HG03432 (cell line): ENCODE measurements at regions not wholly inside any gene's neighbourhood (a gene's known extent, or its start where the extent isn't known, plus 50 kb on each side); places are given as distances from the start of the nearest gene placed in this dataset.

Experiments
- ATAC-seq: cut with Tn5 transposase; IDR thresholded peaks from one replicate; pipeline ENCODE4 v1.9.1; 2021; ENCODE audit warnings: mild to moderate bottlenecking, moderate library complexity; ENCODE audit not compliant: unreplicated experiment

DNA sequence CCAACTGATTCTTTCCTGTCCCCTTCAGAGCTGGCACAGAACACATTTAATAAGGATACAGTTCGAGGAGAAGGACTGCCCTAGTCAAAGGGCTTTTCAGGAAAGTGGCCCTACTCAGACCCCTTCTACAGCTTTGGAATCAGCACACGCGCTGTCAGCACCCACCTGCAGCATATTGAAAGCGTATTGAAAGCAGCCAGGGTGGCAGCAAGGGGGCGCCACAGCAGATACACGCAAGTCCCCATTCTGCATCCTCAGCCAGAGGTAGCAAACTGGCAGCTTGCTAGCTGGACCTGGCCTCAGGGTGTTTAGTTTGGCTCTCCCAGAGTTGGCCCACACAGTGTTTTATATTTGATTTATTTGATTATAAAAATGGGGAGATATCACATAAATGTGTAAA is 101.0 kb upstream of the NT5C1B start:
- no peak for ATAC-seq

GRCh38 chr2:18684206-18685038 is 95.1 kb upstream of the NT5C1B start:
- ATAC-seq = no peak

GRCh38 chr2:18682681-18683080 is 93.3 kb upstream of the NT5C1B start:
- no peak for ATAC-seq

GRCh38 chr2:18677280-18677679 is 87.9 kb upstream of the NT5C1B start:
- no peak for ATAC-seq

DNA sequence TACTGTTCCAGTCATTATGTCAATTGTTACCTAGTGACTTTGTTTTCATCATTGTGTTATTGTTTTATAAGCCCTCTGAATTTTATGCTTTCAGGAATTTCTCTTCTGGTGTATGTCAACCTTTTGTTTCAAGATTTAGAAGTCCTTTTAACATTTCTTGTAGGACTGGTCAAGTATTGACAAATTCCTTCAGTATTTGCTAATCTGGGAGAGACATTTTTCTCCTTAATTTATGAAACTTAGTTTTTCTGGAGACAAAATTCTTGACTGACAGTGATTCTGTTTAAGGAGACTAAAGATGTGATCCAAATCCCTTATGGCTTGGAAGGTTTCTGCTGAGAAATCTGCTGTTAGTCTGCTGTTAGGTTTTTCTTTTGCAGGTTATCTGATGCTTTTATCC is 84.9 kb upstream of the NT5C1B start:
- no peak for ATAC-seq

GRCh38 chr2:18671363-18671762 is 82.0 kb upstream of the NT5C1B start:
- ATAC-seq = no peak

DNA sequence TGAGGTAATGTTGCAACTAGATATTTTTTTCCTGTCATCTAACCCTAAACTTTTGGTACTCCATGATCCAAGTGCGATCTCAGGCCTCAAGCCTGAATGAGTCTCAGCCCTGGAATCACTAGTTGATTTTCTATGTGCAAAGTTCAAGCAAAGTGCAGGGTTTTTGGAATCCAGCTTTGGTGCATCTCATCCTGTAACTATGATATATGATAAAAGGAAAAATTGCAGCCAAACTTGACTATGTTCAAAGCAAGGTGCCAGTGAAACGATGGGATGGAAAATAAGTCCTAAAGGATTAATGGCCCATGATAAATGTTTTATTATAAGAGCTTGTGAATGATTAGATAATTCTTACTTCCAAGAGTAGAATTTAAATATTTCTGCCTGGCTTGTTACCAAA is 78.9 kb upstream of the NT5C1B start:
- no peak for ATAC-seq

DNA sequence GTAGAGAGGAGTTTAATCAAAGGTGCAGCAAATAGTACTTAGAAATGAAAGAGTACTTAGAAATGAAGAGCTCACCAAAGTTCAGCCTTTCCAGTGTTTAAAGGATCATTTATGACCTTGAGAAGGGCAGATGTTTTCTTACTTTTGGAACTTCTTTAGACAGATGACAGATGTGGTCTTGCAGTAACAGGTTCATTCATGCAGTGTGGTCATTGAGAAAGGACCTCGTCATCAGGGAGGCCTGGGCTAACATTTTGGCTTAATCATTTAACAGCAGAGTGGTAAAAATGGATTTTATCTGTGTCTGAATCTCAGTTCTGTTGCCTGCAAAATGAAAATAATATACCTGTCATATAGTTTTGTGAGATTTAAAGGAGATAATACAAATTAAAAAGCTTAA is 75.1 kb upstream of the NT5C1B start:
- ATAC-seq = no peak

DNA sequence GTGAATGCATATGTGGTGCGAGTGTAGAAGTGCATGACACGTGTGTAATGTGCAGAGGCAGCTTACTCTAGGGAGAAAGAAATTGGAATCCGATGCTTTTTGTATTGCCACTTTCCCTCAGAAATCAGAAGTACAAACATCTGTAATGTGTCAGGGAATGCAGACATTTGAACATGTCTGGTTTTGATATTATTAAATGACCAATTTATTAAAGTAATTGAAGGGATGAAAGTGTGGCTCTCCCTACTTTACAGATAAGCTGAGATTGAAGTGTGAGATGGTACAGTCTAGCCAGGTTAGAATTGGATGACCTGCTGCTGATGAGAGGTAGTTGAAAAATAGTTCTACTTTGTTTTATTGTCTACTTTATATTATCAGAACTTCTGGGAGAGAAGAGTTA is 74.5 kb upstream of the NT5C1B start:
- no peak for ATAC-seq

DNA sequence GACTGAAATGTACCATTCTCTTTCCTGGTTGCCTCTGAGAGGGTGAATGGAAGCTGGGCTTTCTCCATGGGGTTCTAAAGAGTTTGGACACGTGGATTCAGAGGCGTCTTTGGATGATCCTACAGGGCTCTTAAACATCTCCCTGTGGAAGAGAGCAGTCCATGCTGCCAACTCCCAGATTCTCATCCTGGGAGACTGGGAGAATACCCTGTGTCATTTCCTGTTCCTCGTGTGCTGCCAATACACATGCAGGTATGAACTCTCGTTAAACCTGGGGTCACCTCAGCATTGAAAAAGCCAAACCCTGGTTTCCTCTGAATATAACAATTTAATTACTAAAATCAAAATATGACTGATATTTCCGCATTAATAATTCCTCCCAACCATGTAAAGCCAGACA is 73.3 kb upstream of the NT5C1B start:
- ATAC-seq = no peak

- no peak for ATAC-seq
Measured at GRCh38 chr2:18659915-18660314, 70.5 kb upstream of the NT5C1B start.

DNA sequence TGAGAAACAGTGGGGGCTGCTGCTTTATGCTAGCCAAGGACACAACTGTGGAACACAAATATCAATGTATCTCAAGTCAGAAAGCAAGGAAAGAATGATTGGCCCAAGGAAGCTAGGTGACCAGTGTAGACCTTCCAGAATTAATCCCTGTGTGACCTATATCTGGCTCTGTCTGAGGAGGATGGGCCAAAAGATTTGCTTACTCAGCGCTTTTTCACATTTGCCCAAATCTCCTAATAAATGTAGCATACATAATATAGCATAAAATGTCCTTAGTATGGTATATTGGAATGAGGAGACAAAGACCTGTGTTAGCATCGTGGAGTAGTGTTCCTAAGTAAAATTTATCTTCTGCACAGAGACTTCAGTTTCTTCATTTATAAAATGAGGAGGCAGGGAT is 66.7 kb upstream of the NT5C1B start:
- ATAC-seq = no peak

DNA sequence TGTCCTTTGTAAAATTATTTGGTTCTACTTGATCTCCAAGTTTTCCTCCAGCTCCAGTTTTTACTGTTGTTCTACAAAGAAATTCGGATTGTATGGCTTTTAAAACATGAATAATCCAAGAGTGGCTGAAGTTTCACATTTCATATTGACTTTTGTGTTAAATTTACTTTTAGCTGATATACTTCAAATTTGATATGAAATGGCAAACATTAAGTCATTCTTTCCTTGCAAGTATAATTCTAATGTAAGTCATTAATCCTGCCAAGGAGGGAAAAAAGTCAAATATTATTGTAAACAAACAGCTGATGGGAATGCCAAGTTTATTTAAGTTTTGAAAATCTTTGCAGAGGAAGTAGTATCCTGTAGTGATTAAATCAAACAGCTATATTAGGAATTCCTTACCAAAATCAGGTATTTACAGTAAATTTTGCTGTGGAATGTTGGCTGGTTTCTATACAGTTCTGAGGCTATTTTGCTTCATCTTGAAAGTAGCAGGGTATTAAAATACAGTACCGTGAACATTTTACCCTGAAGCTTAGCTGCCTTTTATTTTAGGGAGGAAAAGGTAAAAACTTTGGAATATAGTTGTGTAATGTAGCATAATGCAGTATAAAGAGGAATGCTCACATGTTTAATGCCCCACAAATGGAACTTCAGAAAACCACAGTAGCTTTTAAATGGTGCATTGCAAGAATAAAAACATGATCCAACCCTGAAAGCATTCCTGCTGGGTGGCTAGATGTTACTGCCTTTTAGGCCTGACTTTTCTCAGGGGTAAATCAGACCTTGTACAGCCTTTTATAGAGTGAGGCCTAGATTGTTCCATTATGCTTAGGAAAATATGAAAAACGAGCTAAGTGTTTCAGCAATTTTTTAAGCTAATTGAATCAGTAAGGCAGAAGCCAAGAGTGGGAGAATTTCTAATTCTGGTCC is 62.7 kb upstream of the NT5C1B start:
- no peak for ATAC-seq

GRCh38 chr2:18650221-18650620 is 60.9 kb upstream of the NT5C1B start:
- ATAC-seq = no peak

DNA sequence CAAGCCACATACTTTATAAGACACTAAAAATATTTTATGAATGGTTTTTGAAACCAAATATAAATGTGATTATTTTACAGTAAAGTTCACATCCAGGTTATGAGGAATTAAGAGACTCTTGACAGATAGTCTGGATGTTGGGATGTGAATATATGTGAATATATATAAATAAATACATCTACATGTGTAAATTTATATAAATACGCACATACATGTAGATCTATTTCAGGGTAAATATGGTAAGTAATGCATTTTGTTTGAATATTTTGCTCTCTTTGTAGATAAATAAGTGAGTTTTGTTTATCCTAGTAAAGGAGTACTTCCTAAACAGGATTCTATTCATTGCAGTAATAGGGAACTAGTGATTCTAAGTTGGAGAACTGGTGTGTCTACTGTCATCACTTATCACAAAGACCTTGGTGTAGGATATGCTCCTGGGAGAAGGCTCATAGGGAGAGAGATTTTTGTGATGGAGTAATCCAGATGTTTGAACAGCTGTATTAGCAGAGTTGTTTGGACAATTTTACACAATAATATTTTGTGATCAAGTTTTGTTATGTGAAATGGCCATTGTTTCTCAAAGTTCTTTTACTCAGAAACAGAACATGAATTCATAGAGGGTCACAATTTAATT is 60.2 kb upstream of the NT5C1B start:
- no peak for ATAC-seq

DNA sequence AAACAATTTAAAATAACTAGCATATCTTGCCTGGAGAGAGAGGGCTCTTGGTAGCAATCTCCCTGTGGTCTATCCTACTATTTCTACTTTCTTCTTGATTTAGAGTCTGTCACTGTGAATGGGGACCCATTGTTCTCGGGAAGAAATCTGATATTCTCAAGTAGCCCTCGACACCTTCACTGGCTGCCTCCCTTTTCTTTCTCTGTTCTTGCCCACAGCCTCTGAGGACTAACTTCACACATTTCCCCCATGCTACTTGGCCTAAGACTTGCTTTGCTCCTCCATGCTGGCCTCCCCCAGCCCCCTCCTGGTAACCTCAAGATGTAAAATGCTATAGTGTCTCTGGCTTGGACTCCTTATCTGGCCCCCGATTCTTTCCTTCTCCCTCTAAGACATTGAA is 58.8 kb upstream of the NT5C1B start:
- ATAC-seq = no peak

DNA sequence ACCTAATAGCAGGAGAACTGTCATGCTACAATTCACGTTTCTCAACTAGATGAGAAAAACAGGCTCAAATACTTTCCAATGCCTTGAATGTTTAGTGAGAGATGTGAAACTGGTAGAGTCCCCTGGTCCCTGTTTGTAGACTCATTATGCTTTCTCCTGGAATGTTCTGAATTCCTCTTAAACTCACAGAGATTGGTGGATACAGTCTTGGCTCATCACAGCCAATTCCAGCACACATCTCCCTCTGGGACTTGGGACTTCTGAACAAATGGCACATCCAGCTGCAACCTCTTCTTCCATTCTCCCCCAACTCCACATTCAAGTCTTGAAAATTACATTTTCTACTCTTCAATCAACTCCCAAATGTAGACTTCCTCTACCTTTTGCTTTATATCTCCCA is 58.4 kb upstream of the NT5C1B start:
- no peak for ATAC-seq

GRCh38 chr2:18645315-18645714 is 55.9 kb upstream of the NT5C1B start:
- no peak for ATAC-seq

DNA sequence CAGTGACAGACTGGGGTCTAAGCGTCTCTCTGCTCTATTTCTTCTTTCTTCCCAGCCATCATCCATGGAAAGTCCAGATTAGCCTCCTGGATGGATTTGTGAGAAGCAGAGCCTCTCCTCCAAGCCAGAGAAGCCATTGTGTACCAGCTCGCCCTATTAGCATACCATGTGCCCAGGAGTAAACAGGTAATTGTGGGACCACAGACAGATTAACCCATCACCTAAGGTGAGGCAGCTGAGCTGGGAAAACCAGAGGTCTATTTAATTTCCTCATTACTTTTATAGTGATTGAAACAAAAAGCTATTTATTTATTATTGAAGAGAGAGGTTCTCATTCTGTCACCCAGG is 54.7 kb upstream of the NT5C1B start:
- ATAC-seq = no peak

DNA sequence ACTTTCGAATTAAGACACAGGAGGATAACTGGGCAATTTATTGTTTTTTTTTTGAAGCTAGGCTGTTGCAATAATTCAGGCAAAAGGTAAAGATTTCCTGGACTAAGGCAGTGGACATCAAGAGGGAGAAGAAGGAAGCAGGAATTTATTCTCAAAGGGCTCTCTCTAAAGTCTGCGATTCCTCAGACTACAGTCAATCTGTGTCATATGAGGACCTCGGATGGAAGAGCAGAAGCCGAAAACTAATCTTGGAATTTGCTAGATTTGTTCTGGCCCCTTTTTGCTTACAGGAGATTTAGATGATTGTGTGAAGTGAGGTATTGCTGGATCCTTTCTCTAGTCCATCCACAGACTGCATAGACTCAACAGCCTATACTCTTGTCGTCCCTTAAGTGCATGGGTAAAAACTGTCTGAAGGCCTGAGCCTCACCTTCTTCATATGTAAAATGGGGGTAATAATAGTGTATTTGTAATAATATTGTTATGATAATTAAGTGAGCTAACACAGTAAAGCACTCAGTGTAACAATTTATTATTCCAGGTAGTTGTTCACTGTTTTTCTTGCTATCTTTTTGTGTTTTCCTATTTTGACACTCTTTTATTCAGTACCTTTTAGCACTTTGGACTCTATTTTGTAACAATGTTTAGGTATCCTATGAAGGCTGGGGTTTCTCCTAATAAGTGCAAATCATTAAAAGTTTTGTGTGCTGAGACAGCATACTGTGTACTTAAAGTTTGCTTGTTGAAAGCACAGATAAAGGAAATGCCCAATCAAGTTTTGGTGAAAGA is 54.2 kb upstream of the NT5C1B start:
- ATAC-seq = no peak

- ATAC-seq = no peak
Measured at GRCh38 chr2:18641823-18642222, 52.5 kb upstream of the NT5C1B start.
